ENCODE measurements at regions not wholly inside any gene's neighbourhood (a gene's known extent, or its start where the extent isn't known, plus 50 kb on each side); places are given as distances from the start of the nearest gene placed in this dataset.

DNA sequence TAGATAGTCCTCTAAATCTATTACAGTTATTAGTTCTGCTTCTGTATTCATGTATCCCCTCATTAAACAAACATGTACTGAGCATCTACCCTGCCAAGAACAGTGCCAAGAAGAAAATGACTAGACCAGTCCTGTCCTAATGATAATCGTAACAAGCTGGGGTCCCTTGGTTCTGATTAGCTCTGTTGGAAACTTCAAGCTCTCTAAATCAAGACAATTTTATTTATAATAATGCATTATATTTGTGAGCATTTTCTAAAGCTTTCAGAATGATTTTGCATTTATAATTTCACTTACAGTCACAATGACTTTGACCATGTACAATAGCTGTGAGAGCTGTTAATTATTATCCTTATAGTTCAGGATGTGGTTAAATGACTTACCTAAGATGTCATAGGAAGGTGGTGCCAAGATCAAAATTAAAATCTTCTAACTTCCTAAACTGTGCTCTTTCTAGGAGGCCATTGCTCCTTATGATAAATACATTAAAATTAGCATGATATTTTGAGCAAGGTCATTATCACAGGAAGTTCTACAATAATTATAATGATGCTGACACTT lies 336.5 kb upstream of the SLC39A10 start:
- TF ChIP-seq FOS (IDR thresholded peaks at IDR 0.05; ENCODE audit: borderline replicate concordance, insufficient read depth, low read length) (no peak), JUN (IDR thresholded peaks at IDR 0.05; ENCODE audit: borderline replicate concordance, insufficient read depth, insufficient read length, low read depth) (no peak), POLR2A (IDR thresholded peaks at IDR 0.05; ENCODE audit: low read depth, low read length) (no peak), MYC (IDR thresholded peaks at IDR 0.05; ENCODE audit: low read depth, low read length) (no peak), GATA2 (IDR thresholded peaks at IDR 0.05; ENCODE audit: insufficient read depth, insufficient read length, low read depth, low read length) (no peak), POLR2AphosphoS5 (IDR thresholded peaks at IDR 0.05; ENCODE audit: insufficient read depth, low read depth, low read length) (no peak), EZH2 (IDR thresholded peaks at IDR 0.05; ENCODE audit: borderline replicate concordance, low read depth, low read length, severe bottlenecking) (no peak)
- TF ChIP-seq, protein P1, sequence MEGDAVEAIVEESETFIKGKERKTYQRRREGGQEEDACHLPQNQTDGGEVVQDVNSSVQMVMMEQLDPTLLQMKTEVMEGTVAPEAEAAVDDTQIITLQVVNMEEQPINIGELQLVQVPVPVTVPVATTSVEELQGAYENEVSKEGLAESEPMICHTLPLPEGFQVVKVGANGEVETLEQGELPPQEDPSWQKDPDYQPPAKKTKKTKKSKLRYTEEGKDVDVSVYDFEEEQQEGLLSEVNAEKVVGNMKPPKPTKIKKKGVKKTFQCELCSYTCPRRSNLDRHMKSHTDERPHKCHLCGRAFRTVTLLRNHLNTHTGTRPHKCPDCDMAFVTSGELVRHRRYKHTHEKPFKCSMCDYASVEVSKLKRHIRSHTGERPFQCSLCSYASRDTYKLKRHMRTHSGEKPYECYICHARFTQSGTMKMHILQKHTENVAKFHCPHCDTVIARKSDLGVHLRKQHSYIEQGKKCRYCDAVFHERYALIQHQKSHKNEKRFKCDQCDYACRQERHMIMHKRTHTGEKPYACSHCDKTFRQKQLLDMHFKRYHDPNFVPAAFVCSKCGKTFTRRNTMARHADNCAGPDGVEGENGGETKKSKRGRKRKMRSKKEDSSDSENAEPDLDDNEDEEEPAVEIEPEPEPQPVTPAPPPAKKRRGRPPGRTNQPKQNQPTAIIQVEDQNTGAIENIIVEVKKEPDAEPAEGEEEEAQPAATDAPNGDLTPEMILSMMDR (IDR thresholded peaks at IDR 0.05; ENCODE audit: extremely low read depth in 1 of 2, insufficient read depth in 1 of 2, low read depth in 1 of 2, low read length in 2 of 2) = no peak
- TF ChIP-seq, protein P2, sequence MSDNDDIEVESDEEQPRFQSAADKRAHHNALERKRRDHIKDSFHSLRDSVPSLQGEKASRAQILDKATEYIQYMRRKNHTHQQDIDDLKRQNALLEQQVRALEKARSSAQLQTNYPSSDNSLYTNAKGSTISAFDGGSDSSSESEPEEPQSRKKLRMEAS (IDR thresholded peaks at IDR 0.05; ENCODE audit: insufficient read depth, insufficient read length) = no peak
- Histone ChIP-seq H3K79me2 (ENCODE audit: control insufficient read depth, insufficient read depth, low read length) (no peaks in the 10 kb centered on the region), H3K9me1 (replicated peaks; ENCODE audit: control insufficient read depth, extremely low read depth, insufficient read depth, low read length) (no peaks in the 10 kb centered on the region), H3K27me3 (ENCODE audit: control insufficient read depth in 2 of 2, insufficient read depth in 2 of 2, low read length in 2 of 2) (no peaks in the 10 kb centered on the region), H4K20me1 (replicated peaks; ENCODE audit: control insufficient read depth, extremely low read depth, insufficient read depth, low read length) (no peaks in the 10 kb centered on the region), H3K4me2 (ENCODE audit: insufficient read depth, low read length) (no peak overlapping the region), H3K36me3 (ENCODE audit: control insufficient read depth in 2 of 2, extremely low read depth in 1 of 2, insufficient read depth in 2 of 2, low read length in 2 of 2) (no peaks in the 10 kb centered on the region), H2AFZ (ENCODE audit: low read depth, low read length) (no peak overlapping the region), H3K4me3 (replicated peaks in 1 of 3; ENCODE audit: insufficient read depth in 1 of 3, low read depth in 1 of 3, low read length in 3 of 3) (no peak overlapping the region), H3K9me3 (replicated peaks; ENCODE audit: control insufficient read depth, insufficient read depth, low read length) (no peaks in the 10 kb centered on the region), H3K27ac (ENCODE audit: insufficient read depth, low read depth, low read length) (no peak overlapping the region), H3K4me1 (ENCODE audit: control insufficient read depth, extremely low read depth, insufficient read depth, low read length) (no peaks in the 10 kb centered on the region), H3K9ac (replicated peaks; ENCODE audit: extremely low read depth, insufficient read depth, low read length) (no peak overlapping the region)
- POLR2A ChIA-PET = no interaction called here
- FAIRE-seq (no peak), DNase-seq (ENCODE audit: low read depth, low spot score) (no peak)
- dilution Hi-C loops (cut with MboI; ENCODE audit: extremely low pct_ligation_motif_present, low sequenced_read_pairs) = no loop called here
- CTCF ChIA-PET = interaction anchor here (1.4 to 2.3 kb wide), 4 partner anchors 9 to 1153 kb away, joined by 4 to 11 read pairs (median 6); no protein-coding TSS in a partner anchor
- BruUV-seq (replicated peaks) = no TSS peak
- intact Hi-C loops (cut with micrococcal nuclease) = loop anchor here (5.0 kb wide), 1 partner anchor 617 kb away; no protein-coding TSS in a partner anchor

All from endothelial cell of umbilical vein (primary cell).